ENCODE measurements at regions not wholly inside any gene's neighbourhood (a gene's known extent, or its start where the extent isn't known, plus 50 kb on each side); places are given as distances from the start of the nearest gene placed in this dataset.

GRCh38 chr2:38153476-38154135 lies 77.7 kb upstream of the CYP1B1 start:
- no peak for TF ChIP-seq CTCF (IDR thresholded peaks at IDR 0.05)
- no peak for TF ChIP-seq EP300 (IDR thresholded peaks at IDR 0.05)
- TF ChIP-seq POLR2AphosphoS5 (IDR thresholded peaks at IDR 0.05), result peak in 1 of 2 donors; percentile 18

Data from upper lobe of left lung (tissue), 4 donors.